ENCODE measurements at regions not wholly inside any gene's neighbourhood (a gene's known extent, or its start where the extent isn't known, plus 50 kb on each side); places are given as distances from the start of the nearest gene placed in this dataset.

DNA sequence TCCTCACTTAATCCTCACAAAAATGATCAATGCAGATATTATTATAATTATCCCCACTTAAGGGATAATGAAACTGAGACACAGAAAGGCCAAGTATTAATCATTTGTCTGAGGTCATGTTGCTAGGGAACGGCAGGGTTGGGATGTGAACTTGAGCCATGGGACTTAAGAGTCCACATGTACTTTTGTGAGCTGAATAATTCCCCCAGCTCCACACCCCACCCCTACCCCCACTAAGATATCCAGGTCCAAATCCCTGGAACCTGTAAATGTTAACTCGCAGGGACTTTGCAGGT is 290.5 kb upstream of the GADL1 start:
- Histone ChIP-seq H3K4me1 (replicated peaks) (no peaks in the 10 kb centered on the region), H3K9me3 (no peaks in the 10 kb centered on the region), H3K27me3 (replicated peaks; ENCODE audit: insufficient read depth) (no peaks in the 10 kb centered on the region), H3K36me3 (no peaks in the 10 kb centered on the region), H3K27ac (no peak overlapping the region), H3K4me3 (no peak overlapping the region)
- DNase-seq (ENCODE audit: low spot score) = no peak
- TF ChIP-seq POLR2A (IDR thresholded peaks at IDR 0.05) = no peak
- TF ChIP-seq, protein P1, sequence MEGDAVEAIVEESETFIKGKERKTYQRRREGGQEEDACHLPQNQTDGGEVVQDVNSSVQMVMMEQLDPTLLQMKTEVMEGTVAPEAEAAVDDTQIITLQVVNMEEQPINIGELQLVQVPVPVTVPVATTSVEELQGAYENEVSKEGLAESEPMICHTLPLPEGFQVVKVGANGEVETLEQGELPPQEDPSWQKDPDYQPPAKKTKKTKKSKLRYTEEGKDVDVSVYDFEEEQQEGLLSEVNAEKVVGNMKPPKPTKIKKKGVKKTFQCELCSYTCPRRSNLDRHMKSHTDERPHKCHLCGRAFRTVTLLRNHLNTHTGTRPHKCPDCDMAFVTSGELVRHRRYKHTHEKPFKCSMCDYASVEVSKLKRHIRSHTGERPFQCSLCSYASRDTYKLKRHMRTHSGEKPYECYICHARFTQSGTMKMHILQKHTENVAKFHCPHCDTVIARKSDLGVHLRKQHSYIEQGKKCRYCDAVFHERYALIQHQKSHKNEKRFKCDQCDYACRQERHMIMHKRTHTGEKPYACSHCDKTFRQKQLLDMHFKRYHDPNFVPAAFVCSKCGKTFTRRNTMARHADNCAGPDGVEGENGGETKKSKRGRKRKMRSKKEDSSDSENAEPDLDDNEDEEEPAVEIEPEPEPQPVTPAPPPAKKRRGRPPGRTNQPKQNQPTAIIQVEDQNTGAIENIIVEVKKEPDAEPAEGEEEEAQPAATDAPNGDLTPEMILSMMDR (IDR thresholded peaks at IDR 0.05) = no peak
- intact Hi-C loops (cut with DNase I) = no loop called here
- 75% methylated on average over 2 of the region's 2 CpGs for WGBS

DNA sequence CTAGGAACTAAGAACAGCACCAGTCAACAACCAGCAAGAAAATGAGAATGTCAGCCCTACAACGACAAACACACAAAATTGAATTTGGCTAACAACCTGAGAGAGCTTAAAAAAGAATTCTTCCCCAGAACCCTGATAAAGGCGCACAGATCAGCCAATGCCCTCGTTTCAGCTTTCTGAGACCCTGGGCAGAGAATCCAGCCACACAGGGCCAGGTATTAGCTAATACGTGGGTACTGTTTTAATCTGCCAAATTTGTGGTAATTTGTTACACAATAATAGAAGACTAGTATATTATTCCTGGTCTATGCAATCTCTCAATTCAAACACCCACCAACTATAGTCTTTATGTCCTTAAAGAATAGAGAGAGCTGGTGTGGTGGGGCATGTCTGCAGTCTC is 291.6 kb upstream of the GADL1 start:
- no peaks in the 10 kb centered on the region for H3K9me3 ChIP-seq
- 87% methylated on average over 4 of the region's 4 CpGs for WGBS
- H3K36me3 ChIP-seq = no peaks in the 10 kb centered on the region
- H3K27me3 ChIP-seq (replicated peaks; ENCODE audit: insufficient read depth) = no peaks in the 10 kb centered on the region
- DNase-seq (ENCODE audit: low spot score) = no peak
- no peak overlapping the region for H3K4me3 ChIP-seq
- no peaks in the 10 kb centered on the region for H3K4me1 ChIP-seq (replicated peaks)
- TF ChIP-seq POLR2A (IDR thresholded peaks at IDR 0.05) (no peak), POLR2AphosphoS5 (IDR thresholded peaks at IDR 0.05) (no peak)
- TF ChIP-seq, protein P1 (IDR thresholded peaks at IDR 0.05) = no peak
- H3K27ac ChIP-seq = no peak overlapping the region
- intact Hi-C loops (cut with DNase I) = no loop called here

DNA sequence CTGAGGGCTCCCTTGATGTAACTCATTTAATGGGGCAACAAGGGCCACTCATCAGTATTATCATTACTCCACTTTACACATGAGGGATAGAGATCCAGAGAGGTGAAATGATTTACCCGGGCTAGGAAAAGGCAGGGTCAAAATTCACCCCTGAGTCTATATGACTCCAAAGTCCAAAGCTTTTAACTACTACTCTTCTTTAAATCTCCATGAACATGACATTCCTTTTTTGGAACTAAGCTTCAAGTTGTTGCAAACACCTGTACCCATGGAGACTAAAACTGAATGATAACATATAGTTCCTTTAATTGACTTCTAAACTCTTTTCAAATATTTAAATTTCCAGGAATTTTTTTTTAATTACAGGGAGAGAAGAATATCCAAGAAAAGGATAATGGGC is 292.9 kb upstream of the GADL1 start:
- H3K9me3 ChIP-seq = no peaks in the 10 kb centered on the region
- H3K27ac ChIP-seq = no peak overlapping the region
- no peaks in the 10 kb centered on the region for H3K27me3 ChIP-seq (replicated peaks; ENCODE audit: insufficient read depth)
- no peaks in the 10 kb centered on the region for H3K4me1 ChIP-seq (replicated peaks)
- WGBS = 100% methylated on average over 1 of the region's 1 CpG
- H3K36me3 ChIP-seq = no peaks in the 10 kb centered on the region
- no peak for DNase-seq (ENCODE audit: low spot score)
- no peak for TF ChIP-seq POLR2AphosphoS5 (IDR thresholded peaks at IDR 0.05)
- no peak for TF ChIP-seq POLR2A (IDR thresholded peaks at IDR 0.05)
- intact Hi-C loops (cut with DNase I) = no loop called here
- H3K4me3 ChIP-seq = no peak overlapping the region

DNA sequence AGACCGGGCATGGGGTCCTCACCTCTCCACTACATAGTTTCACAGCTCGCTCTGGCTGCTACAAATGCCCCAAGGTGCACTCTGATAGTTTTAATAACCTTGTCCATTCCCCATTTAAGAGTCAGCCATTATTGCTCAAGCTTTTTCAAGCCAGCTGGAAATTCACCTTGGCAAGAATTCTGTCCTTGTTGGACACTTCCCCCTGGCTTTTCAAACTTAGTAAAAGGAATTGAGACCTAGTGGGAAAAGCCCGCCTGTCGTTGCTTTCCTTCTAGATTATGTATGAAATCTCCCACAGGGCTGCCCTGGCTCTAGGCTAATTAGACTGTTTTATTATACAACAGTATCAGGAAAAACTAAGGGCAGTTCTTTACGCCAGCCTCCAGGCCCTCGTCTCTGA is 293.7 kb upstream of the GADL1 start:
- Histone ChIP-seq H3K27ac (no peak overlapping the region), H3K36me3 (no peaks in the 10 kb centered on the region), H3K9me3 (no peaks in the 10 kb centered on the region), H3K4me1 (replicated peaks) (no peaks in the 10 kb centered on the region), H3K27me3 (replicated peaks; ENCODE audit: insufficient read depth) (no peaks in the 10 kb centered on the region), H3K4me3 (no peak overlapping the region)
- intact Hi-C loops (cut with DNase I) = no loop called here
- TF ChIP-seq POLR2A (IDR thresholded peaks at IDR 0.05) = no peak
- TF ChIP-seq POLR2AphosphoS5 (IDR thresholded peaks at IDR 0.05) = no peak
- TF ChIP-seq, protein P1 (IDR thresholded peaks at IDR 0.05) = no peak
- 87% methylated on average over 6 of the region's 6 CpGs for WGBS
- DNase-seq (ENCODE audit: low spot score) = no peak

DNA sequence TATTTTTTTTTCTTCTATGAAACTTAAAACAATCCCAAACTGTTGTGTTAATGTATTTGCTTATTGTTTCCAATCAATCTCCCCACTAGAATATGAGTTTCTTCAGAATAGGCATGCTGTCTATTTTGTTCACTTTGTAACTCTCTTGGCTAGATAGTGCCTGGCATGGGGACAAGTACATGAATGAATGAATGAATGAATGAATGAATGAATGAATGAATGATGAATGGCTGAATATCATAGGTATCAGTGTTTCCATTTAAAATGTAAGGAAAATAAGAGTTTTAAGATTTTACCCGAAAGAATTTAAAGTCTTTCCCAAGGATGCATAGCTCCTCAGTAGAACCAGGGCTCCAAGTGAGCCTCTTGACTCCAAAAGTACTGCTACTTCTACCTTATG is 294.9 kb upstream of the GADL1 start:
- no peak for DNase-seq (ENCODE audit: low spot score)
- Histone ChIP-seq H3K27me3 (replicated peaks; ENCODE audit: insufficient read depth) (no peaks in the 10 kb centered on the region), H3K27ac (no peak overlapping the region), H3K4me3 (no peak overlapping the region), H3K4me1 (replicated peaks) (no peaks in the 10 kb centered on the region), H3K9me3 (no peaks in the 10 kb centered on the region), H3K36me3 (no peaks in the 10 kb centered on the region)
- TF ChIP-seq POLR2A (IDR thresholded peaks at IDR 0.05) (no peak), POLR2AphosphoS5 (IDR thresholded peaks at IDR 0.05) (no peak)
- TF ChIP-seq, protein P1 (IDR thresholded peaks at IDR 0.05) = no peak
- intact Hi-C loops (cut with DNase I) = no loop called here
- 96% methylated on average over 1 of the region's 1 CpG for WGBS

DNA sequence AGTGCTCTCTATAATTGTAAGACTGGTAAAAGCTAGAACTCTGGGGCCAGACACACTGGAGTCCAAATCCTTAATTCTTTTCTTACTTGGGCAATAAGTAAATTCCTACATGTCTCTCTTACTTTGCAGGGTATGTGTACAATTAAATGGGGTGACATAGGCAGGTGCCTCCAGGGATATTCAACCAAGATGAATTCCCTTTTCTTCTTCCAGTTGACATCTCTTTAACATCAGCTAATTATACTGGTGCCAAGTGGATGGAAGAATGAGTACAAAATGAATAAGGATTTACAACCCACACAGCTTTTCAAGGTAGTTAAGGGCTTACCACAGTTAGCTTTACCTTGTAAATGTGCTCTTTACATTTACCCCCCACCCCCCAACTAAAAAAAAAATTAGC is 295.5 kb upstream of the GADL1 start:
- TF ChIP-seq POLR2AphosphoS5 (IDR thresholded peaks at IDR 0.05) (no peak), POLR2A (IDR thresholded peaks at IDR 0.05) (no peak)
- TF ChIP-seq, protein P1 (IDR thresholded peaks at IDR 0.05) = no peak
- intact Hi-C loops (cut with DNase I) = no loop called here

More for the DNA sequence above, 295.5 kb upstream of the GADL1 start:
- Histone ChIP-seq H3K36me3 (no peaks in the 10 kb centered on the region), H3K27ac (no peak overlapping the region), H3K4me3 (no peak overlapping the region), H3K4me1 (replicated peaks) (no peaks in the 10 kb centered on the region), H3K27me3 (replicated peaks; ENCODE audit: insufficient read depth) (no peaks in the 10 kb centered on the region), H3K9me3 (no peaks in the 10 kb centered on the region)
- DNase-seq (ENCODE audit: low spot score) = no peak

All from prostate gland (tissue), 2 donors.